ENCODE measurements at regions not wholly inside any gene's neighbourhood (a gene's known extent, or its start where the extent isn't known, plus 50 kb on each side); places are given as distances from the start of the nearest gene placed in this dataset.
"Not testable (repeated sequence)": the region's sequence is repeated elsewhere in the genome, so short reads cannot be mapped to it uniquely, and the experiment has no call there.

DNA sequence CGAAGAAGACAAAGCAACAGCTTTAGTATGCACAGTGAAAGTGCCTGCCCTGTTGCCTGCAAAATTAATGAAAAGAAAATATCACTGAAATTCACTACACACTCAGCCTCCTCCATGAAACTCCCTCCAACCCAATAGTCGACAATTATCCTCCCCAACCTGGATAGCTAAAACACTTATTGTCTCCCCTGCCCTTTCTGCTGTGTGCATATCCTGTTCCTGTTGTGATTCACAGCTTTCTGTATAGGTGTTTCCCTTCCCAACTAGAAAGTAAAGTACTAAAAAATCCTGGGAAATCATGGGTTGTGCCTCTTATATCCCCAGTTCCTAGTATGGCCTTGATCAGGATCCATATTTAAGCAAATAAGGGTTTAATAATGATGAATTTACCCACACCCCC, 412.1 kb downstream of the LTN1 start:
- no peaks in the 10 kb centered on the region for H3K36me3 ChIP-seq (ENCODE audit: control insufficient read depth in 4 of 4, insufficient read depth in 4 of 4, low read length in 4 of 4)
- H3K9me3 ChIP-seq (ENCODE audit: control insufficient read depth in 4 of 4, insufficient read depth in 3 of 4, low read length in 3 of 4) = no peaks in the 10 kb centered on the region
- no peak for ATAC-seq (ENCODE audit: insufficient read depth, low FRiP score)
- H3K27me3 ChIP-seq (ENCODE audit: control insufficient read depth in 3 of 3, insufficient read depth in 3 of 3, low read length in 2 of 3) = no peaks in the 10 kb centered on the region
- no peak overlapping the region for H3K27ac ChIP-seq (ENCODE audit: low read depth in 1 of 2, low read length in 1 of 2)
- H3K4me3 ChIP-seq = no peak overlapping the region
- H3K9ac ChIP-seq (ENCODE audit: insufficient read depth in 1 of 2, low read length in 2 of 2) = no peak overlapping the region
- TF ChIP-seq, protein P1, sequence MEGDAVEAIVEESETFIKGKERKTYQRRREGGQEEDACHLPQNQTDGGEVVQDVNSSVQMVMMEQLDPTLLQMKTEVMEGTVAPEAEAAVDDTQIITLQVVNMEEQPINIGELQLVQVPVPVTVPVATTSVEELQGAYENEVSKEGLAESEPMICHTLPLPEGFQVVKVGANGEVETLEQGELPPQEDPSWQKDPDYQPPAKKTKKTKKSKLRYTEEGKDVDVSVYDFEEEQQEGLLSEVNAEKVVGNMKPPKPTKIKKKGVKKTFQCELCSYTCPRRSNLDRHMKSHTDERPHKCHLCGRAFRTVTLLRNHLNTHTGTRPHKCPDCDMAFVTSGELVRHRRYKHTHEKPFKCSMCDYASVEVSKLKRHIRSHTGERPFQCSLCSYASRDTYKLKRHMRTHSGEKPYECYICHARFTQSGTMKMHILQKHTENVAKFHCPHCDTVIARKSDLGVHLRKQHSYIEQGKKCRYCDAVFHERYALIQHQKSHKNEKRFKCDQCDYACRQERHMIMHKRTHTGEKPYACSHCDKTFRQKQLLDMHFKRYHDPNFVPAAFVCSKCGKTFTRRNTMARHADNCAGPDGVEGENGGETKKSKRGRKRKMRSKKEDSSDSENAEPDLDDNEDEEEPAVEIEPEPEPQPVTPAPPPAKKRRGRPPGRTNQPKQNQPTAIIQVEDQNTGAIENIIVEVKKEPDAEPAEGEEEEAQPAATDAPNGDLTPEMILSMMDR (IDR thresholded peaks at IDR 0.05; ENCODE audit: control extremely low read depth, extremely low read depth) = no peak
- DNase-seq = no peak
- WGBS, 2 donors = 81 to 85% methylated on average over 2 of the region's 2 CpGs
- no peaks in the 10 kb centered on the region for H3K4me1 ChIP-seq (ENCODE audit: control insufficient read depth in 5 of 5, insufficient read depth in 5 of 5, low read length in 5 of 5)

GRCh38 chr21:28579986-28580550, 412.6 kb downstream of the LTN1 start:
- Histone ChIP-seq H3K4me1 (ENCODE audit: control insufficient read depth in 5 of 5, insufficient read depth in 5 of 5, low read length in 5 of 5) (no peaks in the 10 kb centered on the region), H3K9ac (ENCODE audit: insufficient read depth in 1 of 2, low read length in 2 of 2) (no peak overlapping the region), H3K9me3 (ENCODE audit: control insufficient read depth in 4 of 4, insufficient read depth in 3 of 4, low read length in 3 of 4) (no peaks in the 10 kb centered on the region), H3K27ac (ENCODE audit: low read depth in 1 of 2, low read length in 1 of 2) (no peak overlapping the region), H3K27me3 (ENCODE audit: control insufficient read depth in 3 of 3, insufficient read depth in 3 of 3, low read length in 2 of 3) (no peaks in the 10 kb centered on the region), H3K36me3 (ENCODE audit: control insufficient read depth in 4 of 4, insufficient read depth in 4 of 4, low read length in 4 of 4) (no peaks in the 10 kb centered on the region), H3K4me3 (no peak overlapping the region)
- ATAC-seq (ENCODE audit: insufficient read depth, low FRiP score) (no peak), DNase-seq (no peak)
- TF ChIP-seq, protein P1 (IDR thresholded peaks at IDR 0.05; ENCODE audit: control extremely low read depth, extremely low read depth) = no peak
- WGBS, 2 donors = 84 to 86% methylated on average over 4 of the region's 4 CpGs

DNA sequence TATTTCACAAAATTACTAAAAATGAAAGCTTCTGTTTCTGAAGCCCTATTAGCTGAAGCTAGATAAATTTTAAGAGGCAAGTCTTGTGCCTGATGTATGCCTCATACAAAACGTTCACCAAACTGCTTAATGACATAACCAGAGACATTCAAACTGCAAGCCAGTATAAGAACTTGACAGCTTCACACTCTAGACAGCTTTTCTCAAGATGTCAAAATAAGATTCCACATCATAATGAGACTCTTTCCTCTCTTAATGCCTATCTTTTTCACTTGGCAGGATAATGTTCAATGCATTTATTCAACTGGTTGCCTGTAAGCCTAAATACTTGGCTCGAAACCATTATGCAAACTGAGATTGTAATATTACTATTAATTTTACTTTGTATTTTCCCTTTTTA, 424.0 kb downstream of the LTN1 start:
- TF ChIP-seq, protein P1 (IDR thresholded peaks at IDR 0.05; ENCODE audit: control extremely low read depth, extremely low read depth) = no peak
- peaks cover 0 to 5% (median 0%) of the 10 kb centered on the region in 5 donors for H3K4me1 ChIP-seq (ENCODE audit: control insufficient read depth in 5 of 5, insufficient read depth in 5 of 5, low read length in 5 of 5)

GRCh38 chr21:28563933-28564332, 428.7 kb downstream of the LTN1 start:
- not testable (repeated sequence) for H3K4me3 ChIP-seq; ATAC-seq (ENCODE audit: insufficient read depth, low FRiP score); H3K9me3 ChIP-seq (ENCODE audit: control insufficient read depth in 4 of 4, insufficient read depth in 3 of 4, low read length in 3 of 4); H3K27me3 ChIP-seq (ENCODE audit: control insufficient read depth in 3 of 3, insufficient read depth in 3 of 3, low read length in 2 of 3); H3K36me3 ChIP-seq (ENCODE audit: control insufficient read depth in 4 of 4, insufficient read depth in 4 of 4, low read length in 4 of 4); DNase-seq; H3K4me1 ChIP-seq (ENCODE audit: control insufficient read depth in 5 of 5, insufficient read depth in 5 of 5, low read length in 5 of 5); H3K27ac ChIP-seq (ENCODE audit: low read depth in 1 of 2, low read length in 1 of 2); H3K9ac ChIP-seq (ENCODE audit: insufficient read depth in 1 of 2, low read length in 2 of 2)
- 95 to 97% methylated on average over 5 to 18 of the region's 18 CpGs for WGBS, 2 donors

More for the DNA sequence above, 424.0 kb downstream of the LTN1 start:
- H3K9me3 ChIP-seq (ENCODE audit: control insufficient read depth in 4 of 4, insufficient read depth in 3 of 4, low read length in 3 of 4) = peaks cover 0 to 4% (median 0%) of the 10 kb centered on the region in 4 donors
- no peak overlapping the region for H3K9ac ChIP-seq (ENCODE audit: insufficient read depth in 1 of 2, low read length in 2 of 2)
- no peak overlapping the region for H3K4me3 ChIP-seq
- DNase-seq = no peak
- WGBS, 2 donors = 67 to 75% methylated on average over 2 of the region's 2 CpGs
- no peak overlapping the region for H3K27ac ChIP-seq (ENCODE audit: low read depth in 1 of 2, low read length in 1 of 2)
- no peak for ATAC-seq (ENCODE audit: insufficient read depth, low FRiP score)
- H3K27me3 ChIP-seq (ENCODE audit: control insufficient read depth in 3 of 3, insufficient read depth in 3 of 3, low read length in 2 of 3) = no peaks in the 10 kb centered on the region
- H3K36me3 ChIP-seq (ENCODE audit: control insufficient read depth in 4 of 4, insufficient read depth in 4 of 4, low read length in 4 of 4) = no peaks in the 10 kb centered on the region

Measured in lung (tissue), 11 donors.